ENCODE measurements at regions not wholly inside any gene's neighbourhood (a gene's known extent, or its start where the extent isn't known, plus 50 kb on each side); places are given as distances from the start of the nearest gene placed in this dataset.
"Not testable (repeated sequence)": the region's sequence is repeated elsewhere in the genome, so short reads cannot be mapped to it uniquely, and the experiment has no call there.

DNA sequence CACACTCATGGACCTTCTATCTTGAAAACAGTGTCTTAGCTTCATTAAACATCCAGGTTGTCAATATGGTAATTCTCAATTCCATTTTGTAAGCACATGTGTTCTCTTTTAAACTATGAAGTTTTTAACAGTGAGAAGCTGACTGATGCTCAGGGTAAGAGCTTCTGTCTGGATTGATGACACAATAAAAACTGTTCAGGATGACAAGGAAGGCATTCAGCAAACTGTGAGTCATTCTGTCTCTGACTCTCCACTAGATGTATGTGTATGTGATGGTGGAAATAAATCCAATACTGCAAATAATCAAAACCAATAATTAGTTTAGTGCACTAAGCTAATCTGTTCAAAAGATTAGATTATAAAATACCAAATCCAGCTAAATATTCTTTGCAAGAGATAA, 115.3 kb upstream of the ARX start:
- no peak for DNase-seq

DNA sequence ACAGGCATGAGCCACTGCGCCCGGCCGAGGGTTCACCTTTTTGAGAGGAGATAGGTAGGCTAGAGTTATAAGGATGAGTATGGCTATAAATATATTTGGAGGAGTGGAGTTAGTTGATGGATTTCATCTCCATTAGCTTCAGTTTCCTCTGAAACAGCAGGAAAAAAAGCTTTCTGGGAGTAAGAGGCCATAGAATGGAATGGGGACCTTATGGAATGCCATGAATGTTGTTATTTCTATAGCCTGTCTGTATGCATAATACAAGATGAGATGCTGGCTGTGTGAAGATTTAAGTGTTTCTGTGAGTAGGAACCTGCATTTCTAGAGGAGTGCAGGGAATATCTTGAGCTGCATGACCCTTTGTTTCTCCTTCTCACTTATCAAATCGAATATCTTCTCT, 114.9 kb upstream of the ARX start:
- DNase-seq, result no peak

DNA sequence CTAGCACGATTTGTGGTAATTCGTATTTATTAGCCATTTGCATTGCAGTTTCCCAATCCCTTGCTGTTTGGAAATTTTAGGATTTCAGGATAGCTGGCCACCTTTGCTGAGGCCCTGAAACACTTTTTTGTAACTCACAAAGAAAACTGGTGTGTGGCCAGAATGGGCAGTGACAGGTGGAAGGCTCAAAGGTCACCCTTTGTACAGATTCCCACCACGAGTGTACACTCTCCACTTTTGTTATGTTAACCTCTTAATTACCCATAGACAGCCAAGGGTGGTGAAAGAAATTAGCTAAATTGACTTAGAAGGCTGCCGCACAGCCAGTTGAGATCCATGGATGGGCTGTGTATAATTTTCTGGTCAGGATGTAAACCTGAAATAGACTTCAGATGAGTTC, 109.7 kb upstream of the ARX start:
- DNase-seq, result no peak

DNA sequence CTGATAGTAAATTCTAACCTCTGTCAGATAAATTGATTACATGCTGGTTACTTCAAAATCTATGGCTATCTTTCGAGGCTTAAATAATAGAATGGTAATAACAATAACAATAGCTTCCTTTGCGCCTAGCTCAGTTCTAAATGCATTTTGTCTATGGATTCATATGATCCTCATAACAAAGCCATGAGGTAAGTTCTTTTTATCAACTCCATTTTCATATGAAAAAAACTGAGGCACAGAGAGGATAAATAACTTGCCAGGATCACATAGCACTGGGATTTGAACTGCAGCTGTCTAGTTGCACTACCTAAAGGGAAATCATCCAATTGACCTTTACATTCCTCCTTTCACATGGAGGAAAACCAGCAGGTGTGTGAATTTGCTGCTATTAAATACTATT, 108.6 kb upstream of the ARX start:
- no peak for DNase-seq

DNA sequence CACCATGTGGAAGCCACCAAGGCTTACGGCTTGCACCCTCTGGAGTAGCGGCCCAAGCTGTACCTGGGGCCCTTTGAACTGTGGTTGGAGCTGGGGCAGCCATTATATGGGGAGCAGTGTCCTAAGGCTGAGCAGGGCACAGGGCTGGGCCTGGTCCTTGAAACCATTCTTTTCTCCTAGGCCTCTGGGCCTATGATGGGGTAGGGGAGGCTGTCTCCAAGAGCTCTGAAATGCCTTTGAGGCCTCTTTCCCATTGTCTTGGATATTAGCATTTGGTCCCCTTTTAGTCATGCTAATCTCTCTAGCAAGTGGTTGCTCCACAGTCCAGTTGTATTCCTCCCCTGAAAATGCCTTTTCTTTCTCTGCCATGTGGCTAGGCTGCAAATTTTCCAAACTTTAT, 96.4 kb upstream of the ARX start:
- no peak for DNase-seq

DNA sequence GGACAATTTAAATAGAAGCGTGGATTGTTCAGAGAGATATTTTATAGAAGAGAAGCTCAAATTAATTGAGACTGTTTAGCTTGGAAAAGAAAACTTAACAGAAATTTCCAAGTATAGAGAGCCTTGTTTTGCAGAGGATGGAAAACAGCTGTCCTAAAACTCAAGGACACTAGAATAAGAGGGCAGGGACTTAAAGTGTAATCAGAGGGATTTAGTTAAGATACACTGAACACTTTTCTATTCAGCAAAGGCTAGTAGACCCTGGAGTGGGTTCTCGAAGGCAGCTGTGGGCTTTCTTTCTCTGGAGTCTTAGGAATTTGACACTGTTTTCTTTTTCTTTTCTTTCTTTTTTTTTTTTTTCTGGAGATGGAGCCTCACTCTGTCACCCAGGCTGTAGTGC, 92.7 kb upstream of the ARX start:
- DNase-seq, result no peak

DNA sequence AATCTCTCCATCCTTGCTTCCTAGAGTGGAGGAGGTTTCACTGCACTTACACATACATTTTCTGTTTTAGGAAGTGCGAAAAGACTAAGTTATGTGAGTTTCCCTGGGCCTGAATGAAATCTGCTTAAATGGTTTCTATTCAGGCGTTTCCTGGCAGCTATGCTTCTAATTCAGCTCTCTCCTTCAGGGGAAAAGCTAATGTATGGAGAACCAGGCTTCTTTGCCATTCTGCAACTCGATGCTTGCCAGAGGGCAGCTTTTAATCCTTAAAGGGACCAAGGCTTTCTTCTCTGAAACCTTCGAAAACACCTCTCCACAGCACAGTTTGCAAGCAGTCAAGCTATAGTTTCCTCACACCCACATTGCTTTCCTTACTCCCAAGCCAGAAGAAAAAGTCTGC, 89.5 kb upstream of the ARX start:
- no peak for DNase-seq

DNA sequence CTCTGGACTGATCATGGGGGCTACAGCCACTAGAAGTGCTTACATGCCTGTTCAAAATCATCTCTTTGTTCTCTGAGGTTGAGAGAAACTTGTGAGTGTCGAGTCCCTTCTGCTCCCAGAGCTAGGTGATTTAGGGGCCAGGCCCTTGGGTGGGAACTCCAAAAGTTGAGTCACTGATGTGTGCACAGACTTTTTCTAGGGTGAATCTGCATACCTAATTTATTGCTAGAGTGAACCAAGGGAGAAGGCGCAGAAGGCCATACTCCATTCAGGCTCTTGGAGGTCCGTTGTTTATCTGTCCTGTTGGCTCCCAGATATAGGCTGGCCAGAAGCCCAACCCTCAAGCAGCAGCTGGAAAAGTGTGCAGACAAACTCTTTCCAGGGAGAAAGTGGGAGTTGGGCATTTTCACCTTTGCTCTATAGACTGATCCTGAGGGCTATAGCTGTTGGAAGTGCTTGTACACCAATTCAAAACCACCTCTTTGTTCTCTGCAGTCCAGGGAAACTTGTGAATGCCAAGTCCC, 80.8 kb upstream of the ARX start:
- no peak for DNase-seq

DNA sequence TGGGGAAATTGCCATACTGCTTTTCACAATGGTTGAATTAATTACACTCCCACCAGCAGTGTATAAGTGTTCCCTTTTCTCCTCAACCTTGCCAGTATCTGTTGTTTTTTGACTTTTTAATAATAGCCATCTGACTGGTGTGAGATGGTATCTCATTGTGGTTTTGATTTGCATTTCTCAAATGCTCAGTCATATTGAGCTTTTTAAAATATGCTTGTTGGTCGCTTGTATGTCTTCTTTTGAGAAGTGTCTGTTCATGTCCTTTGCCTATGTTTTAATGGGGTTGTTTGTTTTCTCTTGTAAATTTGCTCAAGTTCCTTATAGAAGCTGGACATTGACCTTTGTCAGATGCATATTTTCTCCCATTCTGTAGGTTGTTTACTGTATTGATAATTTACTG, 75.4 kb upstream of the ARX start:
- DNase-seq, result not testable (repeated sequence)

DNA sequence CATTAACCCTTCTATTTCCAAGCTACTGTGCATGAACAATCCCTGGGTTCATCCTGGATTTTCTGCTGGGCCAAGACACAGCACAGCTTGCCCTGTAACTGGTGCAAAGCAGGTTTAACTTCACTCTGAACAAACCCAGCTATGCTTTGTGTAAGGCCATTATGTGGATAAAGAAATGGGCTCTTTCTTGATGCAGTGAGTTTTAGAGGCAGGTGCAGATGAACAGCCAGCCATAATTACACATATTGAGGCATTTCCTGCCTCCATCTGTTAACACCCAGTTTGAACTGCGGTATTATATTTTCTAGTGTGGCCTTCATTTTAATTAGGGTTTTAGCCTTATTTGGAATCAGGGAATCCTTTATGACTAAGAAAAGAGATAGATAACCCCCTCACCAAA, 68.7 kb upstream of the ARX start:
- DNase-seq, result no peak

DNA sequence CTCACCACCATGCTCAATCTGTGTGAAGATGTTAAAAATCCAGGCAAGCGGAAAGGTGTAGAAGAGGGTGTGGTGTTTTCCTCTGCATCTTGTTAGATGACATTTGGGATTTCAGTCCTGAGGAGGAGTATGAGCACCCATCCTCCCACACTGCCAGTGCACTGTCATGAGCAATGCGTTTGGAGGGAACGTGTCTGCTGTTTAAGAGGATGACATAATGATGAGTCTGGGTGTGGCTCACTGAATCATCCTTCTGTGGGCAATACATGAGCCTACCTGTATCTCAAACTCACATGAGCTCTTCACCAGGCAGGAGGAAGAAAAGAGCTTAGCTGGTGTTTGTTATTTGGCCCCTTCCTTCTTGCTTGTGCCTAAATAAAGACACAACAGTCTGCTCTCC, 67.9 kb upstream of the ARX start:
- DNase-seq, result no peak

DNA sequence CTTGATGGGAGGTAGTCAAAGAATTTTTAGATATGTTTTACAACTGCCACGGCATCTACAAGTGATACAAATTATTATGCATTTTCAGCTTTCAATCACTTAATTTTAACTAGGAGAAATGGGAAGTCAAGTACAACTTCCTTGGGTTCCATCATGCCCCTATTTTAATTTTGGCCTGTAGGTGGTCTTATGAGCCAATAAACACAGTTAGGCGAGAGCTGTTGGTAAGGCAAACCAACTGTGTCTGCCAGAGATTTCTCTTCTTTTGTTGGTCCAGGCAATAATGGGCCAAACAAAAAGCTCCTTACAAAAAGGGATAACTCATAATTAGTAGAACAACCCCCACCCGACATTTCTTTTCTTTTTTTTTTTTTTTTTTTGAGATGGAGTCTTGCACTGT, 63.3 kb upstream of the ARX start:
- no peak for DNase-seq

DNA sequence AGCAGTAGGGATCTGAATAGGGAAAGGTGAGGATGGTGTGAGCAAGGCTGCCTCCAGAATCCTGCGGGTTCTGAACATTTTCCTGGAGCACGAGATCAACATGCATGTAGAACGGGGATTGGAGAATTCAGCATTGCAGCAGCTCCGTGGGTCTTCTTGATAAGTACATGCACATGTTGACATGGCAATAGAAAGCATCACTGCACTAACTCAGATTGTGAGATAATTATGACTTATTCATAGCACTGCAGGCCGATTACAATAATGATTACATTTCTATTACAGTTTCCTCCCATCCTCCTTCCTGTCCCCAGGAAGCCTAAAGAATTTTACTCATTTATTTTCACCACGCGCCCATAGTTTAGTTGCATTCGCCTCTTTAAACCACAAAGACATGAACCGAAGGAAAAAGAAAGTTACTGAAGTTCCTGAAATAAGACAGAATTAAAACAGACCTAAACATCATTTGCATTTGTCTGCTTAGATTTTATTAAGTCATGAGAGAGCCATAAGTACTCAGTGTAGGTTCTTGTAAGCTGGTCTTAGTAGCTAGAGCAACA, 61.3 kb upstream of the ARX start:
- no peak for DNase-seq

DNA sequence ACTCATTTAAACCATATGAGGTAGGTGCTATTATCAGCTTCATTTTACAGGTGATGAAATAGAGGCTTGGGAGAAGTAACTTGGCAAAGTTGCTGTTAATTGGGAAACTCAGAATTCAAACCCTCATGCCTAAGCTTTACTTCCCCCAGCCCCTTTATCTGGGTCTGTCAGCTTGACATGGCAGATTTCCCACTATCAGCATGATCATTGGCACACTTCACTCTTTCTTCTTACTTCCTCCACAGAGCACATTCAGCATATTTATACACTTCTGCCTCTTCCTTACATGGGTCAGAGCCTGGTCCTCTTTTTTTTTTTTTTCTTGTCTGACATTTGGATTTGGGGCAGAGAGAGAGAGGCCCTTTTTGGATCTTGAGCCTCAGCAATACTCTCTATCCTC, 56.5 kb upstream of the ARX start:
- no peak for DNase-seq

DNA sequence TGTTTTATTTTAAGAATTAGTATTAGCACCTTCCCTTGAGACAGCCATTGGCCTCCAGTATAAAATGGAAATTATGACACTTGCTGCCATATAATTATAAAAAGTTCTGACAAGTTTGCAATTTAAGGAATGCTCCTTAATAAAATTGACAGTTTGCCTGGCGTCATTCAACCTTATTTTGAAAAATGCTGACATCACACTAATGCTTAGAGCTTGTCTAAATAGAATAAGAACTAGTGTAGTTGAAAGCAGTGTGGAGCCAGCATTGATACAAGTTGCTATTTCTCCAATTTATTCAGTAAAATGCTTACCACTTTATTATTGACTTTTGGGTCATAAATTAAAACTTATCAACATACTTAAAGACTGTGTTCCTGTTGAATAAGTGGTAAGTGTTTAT, 54.3 kb upstream of the ARX start:
- DNase-seq, result no peak

DNA sequence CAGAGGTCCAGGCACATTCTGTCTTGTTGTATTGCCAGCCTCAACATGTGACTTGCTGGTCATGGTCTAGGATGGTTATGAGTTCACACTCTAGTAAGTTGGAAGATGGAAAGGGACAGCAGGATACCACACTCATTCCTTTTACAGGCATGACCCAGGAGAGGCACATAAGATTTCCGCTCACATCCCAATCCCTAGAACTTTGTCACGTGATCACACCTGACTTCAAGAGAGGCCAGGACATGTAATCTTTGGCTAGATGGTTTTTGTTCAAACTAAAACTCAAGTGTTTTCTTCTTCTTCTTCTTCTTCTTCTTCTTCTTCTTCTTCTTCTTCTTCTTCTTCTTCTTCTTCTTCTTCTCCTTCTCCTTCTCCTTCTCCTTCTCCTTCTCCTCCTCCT, 53.4 kb upstream of the ARX start:
- no peak for DNase-seq

DNA sequence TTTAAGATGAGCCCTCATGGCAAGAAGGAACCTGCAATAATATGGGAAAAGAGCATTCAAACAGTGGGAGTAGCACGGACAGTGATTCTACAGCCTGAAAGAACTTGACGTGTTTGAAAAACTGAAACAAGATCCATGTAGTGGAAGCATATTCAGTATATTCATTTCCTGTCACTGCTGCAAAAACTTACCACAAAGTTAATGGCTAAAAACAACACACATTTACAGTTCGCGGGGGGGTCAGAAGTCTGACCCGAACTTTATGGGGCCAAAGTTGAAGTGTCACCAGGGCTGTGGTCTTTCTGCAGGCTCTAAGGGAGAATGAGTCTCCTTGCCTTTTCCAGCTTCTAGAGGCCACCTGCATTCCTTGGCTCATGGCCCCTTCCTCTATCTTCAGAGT, 52.6 kb upstream of the ARX start:
- no peak for DNase-seq

DNA sequence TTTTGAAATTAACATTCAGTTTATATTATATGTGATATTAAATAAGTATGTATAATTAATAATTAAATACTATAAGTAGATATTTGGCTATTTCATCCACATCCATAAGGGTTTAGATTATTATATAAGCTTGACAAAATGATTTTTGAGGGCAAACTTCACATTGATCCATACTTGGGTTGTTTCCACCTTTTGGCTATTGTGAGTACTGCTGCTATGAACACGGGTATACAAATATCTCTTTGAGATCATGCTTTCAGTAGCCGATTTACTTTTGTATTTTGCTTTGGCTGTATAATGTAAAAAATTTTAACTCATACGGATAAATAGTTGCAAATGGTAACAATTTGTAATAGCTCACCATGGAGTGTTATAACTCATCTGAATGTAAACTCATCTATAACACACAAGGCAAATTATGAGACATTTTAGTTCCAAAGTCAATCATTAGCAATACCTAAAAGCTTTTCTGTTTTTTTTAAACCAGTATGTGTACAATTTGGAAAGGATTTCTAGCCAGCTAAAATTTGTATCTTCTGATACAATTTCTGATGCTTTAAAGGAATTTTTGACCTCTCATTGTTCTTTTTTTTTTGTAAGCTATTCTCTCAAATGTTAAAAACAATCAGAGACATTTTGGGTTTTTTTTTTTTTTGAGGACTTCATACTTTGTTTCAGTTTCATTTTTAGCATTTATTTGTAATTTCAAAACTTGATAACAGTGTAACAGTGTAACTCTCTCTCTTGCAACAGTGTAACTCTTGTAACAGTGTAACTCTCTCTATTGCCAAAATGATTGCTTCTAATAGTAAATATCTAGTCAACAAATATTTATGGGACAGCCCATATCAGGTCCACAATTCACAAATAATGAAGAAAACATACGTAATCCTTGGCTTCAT, 51.8 kb upstream of the ARX start:
- DNase-seq, result no peak

DNA sequence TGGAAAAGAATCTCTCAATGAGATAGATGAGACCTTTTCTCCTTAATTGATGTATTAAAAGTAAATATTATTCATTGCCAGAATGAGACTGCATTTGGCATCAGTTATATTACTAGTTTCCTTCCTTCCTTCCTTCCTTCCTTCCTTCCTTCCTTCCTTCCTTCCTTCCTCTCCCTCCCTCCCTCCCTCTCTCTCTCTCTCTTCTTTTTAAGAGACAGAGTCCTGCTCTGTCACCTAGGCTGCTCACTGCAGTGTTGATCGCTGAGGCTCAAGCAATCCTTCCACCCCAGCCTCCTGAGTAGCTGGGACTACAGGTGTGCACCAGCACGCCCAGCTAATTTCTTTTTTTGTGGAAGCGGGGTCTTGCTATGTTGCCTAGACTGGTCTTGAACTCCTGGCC, 50.4 kb upstream of the ARX start:
- no peak for DNase-seq
